Karpas-422 (cell line): ENCODE measurements at regions not wholly inside any gene's neighbourhood (a gene's known extent, or its start where the extent isn't known, plus 50 kb on each side); places are given as distances from the start of the nearest gene placed in this dataset.
"Not testable (repeated sequence)": the region's sequence is repeated elsewhere in the genome, so short reads cannot be mapped to it uniquely, and the experiment has no call there.

Experiments
- DNase-seq: peaks from one replicate; pipeline ENCODE4 v3.0.0-alpha.2; 2015
- H2AFZ ChIP-seq: fragments of 200-600 bp; sonication (generic); 2 replicates; pipeline ENCODE4 v1.6.1; 2014; ENCODE audit warnings: antibody characterized with exemption, low read length, mixed read lengths
- H3K27ac ChIP-seq: fragments of 200-600 bp; sonication (generic); 2 replicates; pipeline ENCODE4 v1.5.1; 2014; ENCODE audit warnings: mild to moderate bottlenecking, low read length, moderate library complexity
- H3K27me3 ChIP-seq: fragments of 200-600 bp; sonication (generic); 2 replicates; pipeline ENCODE4 v1.6.1; 2014; ENCODE audit warnings: low read length, mixed read lengths
- H3K36me3 ChIP-seq: fragments of 200-600 bp; sonication (generic); 2 replicates; pipeline ENCODE4 v1.6.1; 2014; ENCODE audit warnings: low read length, mixed read lengths; ENCODE audit not compliant: insufficient read depth
- H3K4me1 ChIP-seq: fragments of 200-600 bp; sonication (generic); 2 replicates; pipeline ENCODE4 v1.6.1; 2014; ENCODE audit warnings: mild to moderate bottlenecking, low read length, mixed read lengths
- H3K4me2 ChIP-seq: fragments of 200-600 bp; sonication (generic); 2 replicates; pipeline ENCODE4 v1.6.1; 2014; ENCODE audit warnings: low read length, low read depth, mild to moderate bottlenecking; ENCODE audit not compliant: poor library complexity, severe bottlenecking
- H3K4me3 ChIP-seq: fragments of 200-600 bp; sonication (generic); 2 replicates; pipeline ENCODE4 v1.5.1; 2014; ENCODE audit warnings: mild to moderate bottlenecking, antibody characterized with exemption, low read length, mixed read lengths
- H3K79me2 ChIP-seq: fragments of 200-600 bp; sonication (generic); 2 replicates; pipeline ENCODE4 v1.6.1; 2014; ENCODE audit warnings: mild to moderate bottlenecking, low read length, mixed read lengths
- H3K9ac ChIP-seq: fragments of 200-600 bp; sonication (generic); 2 replicates; pipeline ENCODE4 v1.6.0; 2014; ENCODE audit warnings: low read length
- H3K9me2 ChIP-seq: fragments of 200-600 bp; sonication (generic), shearing (Covaris generic); replicated peaks from 2 replicates; pipeline ENCODE4 v1.6.0; 2014; ENCODE audit warnings: mild to moderate bottlenecking, low read length, moderate library complexity; ENCODE audit not compliant: insufficient read depth
- H3K9me3 ChIP-seq: fragments of 300-700, 200-600 bp; sonication (generic); 2 replicates; pipeline ENCODE4 v1.6.1; 2014; ENCODE audit warnings: low read length, mixed read lengths
- H4K20me1 ChIP-seq: fragments of 200-600 bp; sonication (generic); 2 replicates; pipeline ENCODE4 v1.6.1; 2014; ENCODE audit warnings: mild to moderate bottlenecking, antibody characterized with exemption, low read length, low read depth; ENCODE audit not compliant: insufficient read depth

DNA sequence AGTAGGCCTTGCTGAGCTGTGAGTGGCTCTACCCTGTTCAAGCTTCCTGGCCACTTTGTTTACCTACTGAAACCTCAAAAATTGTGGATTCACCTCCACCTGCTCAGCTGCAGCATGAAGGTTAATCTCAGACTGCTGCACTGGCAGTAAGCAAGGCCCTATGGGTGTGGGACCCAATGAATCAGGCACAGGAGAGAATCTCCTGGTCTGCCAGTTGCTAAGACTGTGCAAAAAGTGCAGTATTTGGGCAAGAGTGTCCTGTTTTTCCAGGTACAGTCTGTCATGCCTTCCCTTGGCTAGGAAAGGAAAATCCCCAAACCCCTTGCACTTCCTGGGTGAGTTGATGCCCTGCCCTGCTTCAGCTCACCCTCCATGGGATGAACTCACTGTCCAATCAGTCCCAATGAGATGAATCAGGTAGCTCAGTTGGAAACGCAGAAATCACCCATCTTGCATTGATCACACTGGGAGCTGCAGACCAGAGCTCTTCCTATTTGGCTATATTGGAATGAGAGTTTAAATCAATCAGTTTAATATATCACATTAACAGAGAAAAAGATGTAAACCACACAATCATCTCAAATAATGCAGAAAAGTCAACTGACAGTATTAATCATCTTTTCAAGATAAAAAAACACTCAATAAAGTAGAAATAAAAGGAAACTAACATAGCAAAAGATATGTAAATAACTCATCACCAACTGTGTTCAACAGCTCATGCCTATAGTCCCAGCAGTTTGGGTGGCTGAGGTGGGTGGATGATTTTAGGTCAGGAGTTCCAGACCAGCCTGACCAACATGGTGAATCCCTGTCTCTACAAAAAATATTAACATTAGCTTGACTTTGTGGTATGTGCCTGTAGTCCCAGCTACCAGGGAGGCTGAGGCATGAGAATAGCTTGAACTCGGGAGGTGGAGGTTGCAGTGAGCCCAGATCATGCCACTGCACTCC, 1638.4 kb downstream of the SPATA31A7 start:
- not testable (repeated sequence) for H3K79me2 ChIP-seq, H3K4me3 ChIP-seq, H3K36me3 ChIP-seq, DNase-seq, H3K27ac ChIP-seq, H4K20me1 ChIP-seq, H3K9ac ChIP-seq, H2AFZ ChIP-seq, H3K4me2 ChIP-seq, H3K9me2 ChIP-seq, H3K27me3 ChIP-seq, H3K4me1 ChIP-seq, H3K9me3 ChIP-seq

DNA sequence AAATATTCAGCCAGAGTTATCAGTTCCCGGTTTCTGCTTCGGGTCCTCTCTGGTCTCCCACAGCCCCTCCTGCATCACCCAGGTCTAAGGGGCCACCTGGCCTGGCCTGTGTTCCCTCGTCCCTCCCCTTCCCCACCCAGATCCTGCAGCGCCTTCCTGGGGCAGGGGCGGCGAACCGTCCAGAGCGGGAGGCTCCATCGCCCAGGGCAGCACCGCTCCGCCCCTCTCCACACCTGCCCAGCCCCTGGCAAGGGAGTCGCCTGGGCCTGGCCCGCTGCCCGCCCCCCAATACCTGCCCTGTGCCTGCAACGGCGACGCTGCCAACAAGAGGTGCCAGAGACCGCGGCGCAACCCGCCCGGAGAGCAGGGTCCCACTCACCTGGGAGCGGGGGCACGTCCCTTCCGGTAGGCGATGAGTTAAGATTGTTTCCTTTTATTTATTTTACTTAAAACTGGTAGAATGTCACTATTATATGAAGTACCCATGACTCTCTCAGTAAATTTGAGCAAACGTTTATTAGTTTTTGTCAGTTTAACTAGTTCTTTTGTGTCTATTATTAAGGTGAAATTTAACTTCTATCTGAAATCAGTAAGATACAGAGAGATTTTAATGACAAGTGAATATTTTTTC, 1641.1 kb downstream of the SPATA31A7 start:
- H3K9ac ChIP-seq, H3K4me1 ChIP-seq, H4K20me1 ChIP-seq, H3K4me3 ChIP-seq, H3K36me3 ChIP-seq, H3K27ac ChIP-seq, H3K79me2 ChIP-seq, DNase-seq, H3K27me3 ChIP-seq, H2AFZ ChIP-seq, H3K9me3 ChIP-seq, H3K9me2 ChIP-seq, H3K4me2 ChIP-seq: not testable (repeated sequence)

DNA sequence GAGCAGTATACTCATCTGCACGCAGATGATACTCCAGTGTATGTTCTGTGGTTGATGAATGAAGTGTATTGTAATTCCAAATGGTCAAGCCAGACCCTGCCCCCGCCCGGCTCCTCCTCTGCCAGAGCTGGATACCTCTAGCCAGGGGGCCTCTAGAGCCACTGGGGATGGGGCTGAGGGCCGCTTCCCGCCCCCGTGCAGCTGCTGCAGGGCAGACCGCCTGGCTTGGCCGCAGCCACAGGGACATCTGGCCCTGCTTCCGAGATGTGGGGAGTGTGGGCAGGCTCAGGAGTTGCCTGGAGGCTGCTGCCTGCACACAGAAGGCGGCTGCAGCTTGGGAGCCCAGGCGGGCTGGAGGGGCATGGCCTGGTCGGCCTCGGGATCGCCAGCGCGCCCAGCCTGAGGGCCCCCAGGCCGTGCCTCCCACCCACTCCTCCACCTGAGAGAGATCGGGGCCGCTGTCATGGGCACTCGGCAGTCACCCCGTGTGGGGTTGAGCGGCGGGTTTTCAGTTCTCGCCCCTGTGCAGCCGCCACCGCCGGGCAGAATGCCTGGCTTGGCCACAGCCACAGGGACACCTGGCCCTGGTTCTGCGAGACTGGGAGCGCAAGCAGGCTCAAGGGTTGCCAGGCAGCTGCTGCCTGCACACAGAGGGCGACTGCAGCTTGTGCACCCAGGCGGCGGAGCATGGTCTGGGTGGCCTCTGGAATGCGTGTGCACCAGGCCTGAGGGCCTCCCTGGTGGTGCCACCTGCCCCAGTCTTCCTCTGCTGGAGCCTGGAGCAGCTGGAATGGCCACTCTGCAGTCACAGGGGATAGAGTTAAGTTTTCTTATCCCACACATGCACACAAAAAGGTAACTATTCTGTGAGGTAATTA, 1643.7 kb downstream of the SPATA31A7 start:
- not testable (repeated sequence) for DNase-seq, H3K4me1 ChIP-seq, H3K4me2 ChIP-seq, H4K20me1 ChIP-seq, H3K36me3 ChIP-seq, H3K27me3 ChIP-seq, H3K79me2 ChIP-seq, H3K9ac ChIP-seq, H3K4me3 ChIP-seq, H3K9me3 ChIP-seq, H2AFZ ChIP-seq, H3K27ac ChIP-seq, H3K9me2 ChIP-seq

GRCh38 chr9:62837254-62837911, 1647.5 kb downstream of the SPATA31A7 start:
- H3K4me1 ChIP-seq, H3K79me2 ChIP-seq, H3K9me3 ChIP-seq, H3K9me2 ChIP-seq, H3K36me3 ChIP-seq, H4K20me1 ChIP-seq, H3K27ac ChIP-seq, H3K27me3 ChIP-seq: not testable (repeated sequence)
- Histone ChIP-seq H3K9ac (peak overlapping the region; percentile 81), H3K4me3 (peak overlapping the region; percentile 67), H2AFZ (peak overlapping the region; percentile 69; the same call in 1 of the 2 replicates), H3K4me2 (peak overlapping the region; percentile 75)
- peak; percentile 78 for DNase-seq

DNA sequence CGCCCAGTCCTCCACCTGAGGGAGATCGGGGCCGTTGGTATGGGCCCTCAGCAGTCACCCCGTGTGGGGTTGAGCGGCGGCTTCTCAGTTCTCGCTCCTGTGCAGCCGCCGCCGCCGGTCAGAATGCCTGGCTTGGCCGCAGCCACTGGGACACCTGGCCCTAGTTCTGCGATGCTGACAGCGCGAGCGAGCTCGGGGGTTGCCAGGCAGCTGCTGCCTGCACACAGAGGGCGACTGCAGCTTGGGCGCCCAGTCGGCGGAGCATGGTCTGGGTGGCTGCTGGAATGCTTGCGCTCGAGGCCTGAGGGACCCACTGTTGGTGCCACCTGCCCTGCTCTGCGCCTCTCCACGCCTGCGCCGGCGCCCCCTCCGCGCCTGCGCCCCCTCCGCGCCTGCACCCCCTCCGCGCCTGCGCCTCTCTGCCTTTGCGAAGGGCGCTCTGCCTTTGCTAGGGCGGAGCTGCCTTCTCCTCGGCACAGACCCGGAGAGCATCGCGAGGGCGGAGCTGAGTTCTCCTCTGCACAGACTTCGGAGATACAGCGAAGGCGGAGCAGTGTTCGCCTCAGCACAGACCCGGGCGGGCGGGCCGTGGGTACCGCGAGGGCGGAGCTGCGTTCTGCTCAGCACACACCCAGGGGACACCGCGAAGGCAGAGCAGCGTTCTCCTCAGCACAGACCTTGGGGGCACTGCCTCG, 1648.3 kb downstream of the SPATA31A7 start:
- Histone ChIP-seq H3K27ac (peak overlapping the region; percentile 74), H3K4me2 (peak overlapping the region; percentile 75), H3K4me3 (peak overlapping the region; percentile 67), H2AFZ (peak overlapping the region; percentile 71; the same call in 1 of the 2 replicates), H3K9ac (peak overlapping the region; percentile 81)
- H3K27me3 ChIP-seq, H3K4me1 ChIP-seq, H3K9me3 ChIP-seq, H3K79me2 ChIP-seq, H3K36me3 ChIP-seq, H4K20me1 ChIP-seq, H3K9me2 ChIP-seq: not testable (repeated sequence)
- peak; percentile 99 for DNase-seq

- H3K4me2 ChIP-seq, H4K20me1 ChIP-seq, H3K4me1 ChIP-seq, DNase-seq, H3K36me3 ChIP-seq, H3K27ac ChIP-seq, H3K4me3 ChIP-seq, H3K9me2 ChIP-seq, H3K9me3 ChIP-seq, H2AFZ ChIP-seq, H3K27me3 ChIP-seq, H3K9ac ChIP-seq, H3K79me2 ChIP-seq: not testable (repeated sequence)
Observed at GRCh38 chr9:62839168-62839567, 1649.3 kb downstream of the SPATA31A7 start.

- H3K4me1 ChIP-seq, H3K9ac ChIP-seq, H3K27ac ChIP-seq, H3K4me2 ChIP-seq, H3K79me2 ChIP-seq, H3K9me3 ChIP-seq, H4K20me1 ChIP-seq, H2AFZ ChIP-seq, H3K9me2 ChIP-seq, H3K4me3 ChIP-seq, DNase-seq, H3K27me3 ChIP-seq, H3K36me3 ChIP-seq: not testable (repeated sequence)
Observed at GRCh38 chr9:62843145-62843544, 1653.3 kb downstream of the SPATA31A7 start.
